Putamen (tissue), 1 donor: ENCODE measurements at regions not wholly inside any gene's neighbourhood (a gene's known extent, or its start where the extent isn't known, plus 50 kb on each side); places are given as distances from the start of the nearest gene placed in this dataset.

Source experiments
- DNase-seq: peaks from one replicate; pipeline ENCODE4 v3.0.0-alpha.2; 2016; ENCODE audit warnings: low spot score

GRCh38 chr2:121074293-121074932 lies 210.6 kb downstream of the TFCP2L1 start:
- DNase-seq: no peak

- DNase-seq: no peak
Measured at GRCh38 chr2:121075006-121075551, 209.9 kb downstream of the TFCP2L1 start.

- DNase-seq: no peak
Measured at GRCh38 chr2:121075641-121076497, 209.1 kb downstream of the TFCP2L1 start.

- no peak for DNase-seq
Measured at GRCh38 chr2:121076498-121076820, 208.5 kb downstream of the TFCP2L1 start.

GRCh38 chr2:121076885-121077549 lies 208.0 kb downstream of the TFCP2L1 start:
- DNase-seq: no peak

GRCh38 chr2:121078899-121079298 lies 206.1 kb downstream of the TFCP2L1 start:
- DNase-seq: no peak

GRCh38 chr2:121080013-121080772 lies 204.8 kb downstream of the TFCP2L1 start:
- DNase-seq: no peak

GRCh38 chr2:121081701-121082100 lies 203.3 kb downstream of the TFCP2L1 start:
- DNase-seq: no peak

GRCh38 chr2:121082191-121082590 lies 202.8 kb downstream of the TFCP2L1 start:
- no peak for DNase-seq

- DNase-seq: no peak
Measured at GRCh38 chr2:121084130-121084680, 200.8 kb downstream of the TFCP2L1 start.

GRCh38 chr2:121085801-121086200 lies 199.2 kb downstream of the TFCP2L1 start:
- DNase-seq: no peak

- no peak for DNase-seq
Measured at GRCh38 chr2:121086450-121086849, 198.6 kb downstream of the TFCP2L1 start.

GRCh38 chr2:121087117-121087516 lies 197.9 kb downstream of the TFCP2L1 start:
- DNase-seq: no peak

GRCh38 chr2:121088251-121089165 lies 196.5 kb downstream of the TFCP2L1 start:
- no peak for DNase-seq

- no peak for DNase-seq
Measured at GRCh38 chr2:121089166-121089510, 195.9 kb downstream of the TFCP2L1 start.

- DNase-seq: no peak
Measured at GRCh38 chr2:121090088-121090715, 194.8 kb downstream of the TFCP2L1 start.

- DNase-seq: no peak
Measured at GRCh38 chr2:121092095-121092494, 192.9 kb downstream of the TFCP2L1 start.

GRCh38 chr2:121093692-121094091 lies 191.3 kb downstream of the TFCP2L1 start:
- DNase-seq: no peak

- no peak for DNase-seq
Measured at GRCh38 chr2:121094101-121094500, 190.9 kb downstream of the TFCP2L1 start.

- DNase-seq: no peak
Measured at GRCh38 chr2:121094845-121095244, 190.2 kb downstream of the TFCP2L1 start.
